ENCODE measurements at regions not wholly inside any gene's neighbourhood (a gene's known extent, or its start where the extent isn't known, plus 50 kb on each side); places are given as distances from the start of the nearest gene placed in this dataset.
"Not testable (repeated sequence)": the region's sequence is repeated elsewhere in the genome, so short reads cannot be mapped to it uniquely, and the experiment has no call there.

DNA sequence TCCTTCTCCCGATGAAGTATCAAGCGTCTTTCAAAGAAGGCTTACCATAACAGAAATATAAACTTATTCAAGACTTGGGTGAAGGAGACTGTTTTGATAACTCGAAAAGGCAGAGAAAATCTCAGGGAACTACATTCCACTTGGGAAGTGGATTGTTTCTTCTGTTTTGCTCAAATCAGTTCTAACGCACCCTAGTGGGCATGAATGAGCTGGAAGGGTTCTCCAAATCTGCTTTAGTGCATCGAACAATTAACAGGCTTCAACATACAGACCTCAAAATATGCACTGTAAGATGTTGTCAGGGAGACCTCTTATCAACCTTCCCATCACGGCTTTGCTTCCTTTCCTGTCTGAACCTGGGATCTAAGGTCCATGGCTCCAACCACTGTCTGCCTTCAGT is 392.5 kb downstream of the CD83 start:
- in situ Hi-C loops (cut with HindIII; ENCODE audit: low sequenced_read_pairs): no loop called here

DNA sequence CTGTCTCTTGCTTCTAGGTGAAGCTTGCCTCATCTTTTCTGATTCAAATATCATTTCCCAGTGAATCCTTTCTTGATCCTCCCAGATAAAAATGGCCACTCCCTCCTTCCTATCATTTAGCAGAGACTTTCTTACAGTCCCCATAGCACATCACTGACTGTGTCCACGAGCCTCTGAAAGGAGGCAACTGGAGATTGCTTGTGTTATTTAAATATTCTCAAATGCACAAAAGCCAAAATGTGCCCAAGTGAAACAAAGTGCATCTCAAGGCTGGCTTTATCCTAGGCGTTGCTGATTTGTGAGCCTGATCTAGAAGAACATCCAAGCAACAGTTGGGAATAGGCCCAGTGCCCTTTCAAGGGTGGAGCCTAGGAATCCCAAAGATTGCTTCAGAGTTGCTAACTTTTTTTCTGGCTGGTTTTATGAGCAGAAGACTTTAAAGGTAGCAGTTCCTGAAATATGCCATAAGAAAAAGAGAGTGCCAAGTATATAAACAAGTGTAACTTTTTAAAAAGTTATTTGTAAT is 393.6 kb downstream of the CD83 start:
- in situ Hi-C loops (cut with HindIII; ENCODE audit: low sequenced_read_pairs): no loop called here

DNA sequence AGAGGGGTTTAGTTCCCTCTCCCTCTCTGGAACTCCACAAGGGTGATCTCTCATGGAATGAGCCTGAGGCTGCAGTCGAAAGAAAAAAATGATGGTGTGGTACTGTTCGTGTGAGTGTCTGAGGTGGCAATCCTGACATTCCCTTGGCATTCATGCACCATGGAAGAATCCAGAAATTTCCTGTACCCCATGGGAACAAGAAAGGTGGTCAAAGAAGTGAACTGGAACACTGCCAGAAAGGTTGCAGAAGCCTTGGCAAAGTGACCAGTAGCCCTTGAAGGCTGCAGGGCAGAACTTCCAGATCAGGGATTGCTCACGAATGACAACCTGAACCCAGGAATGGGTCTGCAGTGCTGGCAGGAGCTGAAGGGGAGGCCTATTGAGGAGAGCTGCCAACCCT is 394.7 kb downstream of the CD83 start:
- in situ Hi-C loops (cut with HindIII; ENCODE audit: low sequenced_read_pairs): no loop called here

DNA sequence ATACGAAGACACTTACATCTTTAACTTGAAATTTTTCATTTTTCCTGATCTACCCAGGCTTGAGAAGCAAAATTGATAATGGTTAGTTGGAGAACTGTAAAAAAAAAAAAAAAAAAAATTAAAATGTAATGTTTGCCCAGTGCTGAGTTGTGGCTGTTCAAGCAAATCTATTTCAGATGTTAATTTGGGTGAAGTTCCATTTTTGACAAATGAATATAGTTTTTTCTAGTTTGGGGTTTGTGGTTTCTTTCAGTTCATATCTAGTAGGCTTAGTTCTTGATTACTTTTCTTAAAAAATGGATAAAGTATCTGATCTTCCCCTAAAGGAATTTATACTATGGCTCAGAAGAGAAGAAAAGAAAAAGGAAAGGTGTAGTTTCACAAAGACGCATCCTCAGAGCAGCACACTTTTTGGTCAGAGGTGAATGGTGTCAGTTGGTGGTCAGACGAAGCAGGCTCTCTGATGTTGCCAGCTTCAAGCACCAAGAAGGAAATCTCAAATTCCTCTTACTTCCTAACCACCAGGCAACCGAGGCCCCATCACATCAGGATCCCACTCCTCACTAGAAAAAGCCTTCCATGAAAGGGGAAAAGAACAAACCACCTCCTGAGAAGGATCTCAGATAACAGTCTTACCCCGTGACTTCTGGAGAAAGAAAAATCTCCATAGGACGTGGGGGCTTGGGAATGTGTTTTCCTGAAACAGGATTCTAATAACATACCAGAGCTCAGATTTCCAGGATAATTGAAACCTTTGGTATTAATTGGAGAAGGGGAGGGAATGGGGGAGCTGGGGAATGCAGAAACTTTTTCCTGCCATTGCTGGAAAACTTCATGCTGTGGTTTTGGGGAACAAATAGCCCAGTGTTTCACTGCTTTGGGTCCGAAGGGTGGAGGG is 396.2 kb downstream of the CD83 start:
- in situ Hi-C loops (cut with HindIII; ENCODE audit: low sequenced_read_pairs): no loop called here

DNA sequence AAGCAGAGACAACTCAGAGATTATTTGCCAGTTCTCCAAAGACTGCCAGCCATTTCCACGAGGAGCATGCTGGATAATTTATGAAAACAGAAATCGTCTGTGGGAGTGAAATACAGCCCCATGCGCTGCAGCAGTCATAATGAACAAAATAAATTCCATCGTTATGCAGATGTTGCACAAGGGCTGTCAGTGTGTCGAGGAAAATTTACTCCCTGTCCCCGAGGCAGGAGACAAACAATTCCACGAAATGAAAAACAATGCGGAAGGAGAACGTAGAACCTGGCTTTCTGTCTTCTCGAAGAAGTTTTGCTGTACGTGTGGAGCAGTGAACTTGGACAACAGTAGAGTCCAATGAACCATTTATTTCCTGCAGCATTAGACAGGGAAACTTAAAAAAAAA is 399.4 kb downstream of the CD83 start:
- in situ Hi-C loops (cut with HindIII; ENCODE audit: low sequenced_read_pairs): no loop called here

DNA sequence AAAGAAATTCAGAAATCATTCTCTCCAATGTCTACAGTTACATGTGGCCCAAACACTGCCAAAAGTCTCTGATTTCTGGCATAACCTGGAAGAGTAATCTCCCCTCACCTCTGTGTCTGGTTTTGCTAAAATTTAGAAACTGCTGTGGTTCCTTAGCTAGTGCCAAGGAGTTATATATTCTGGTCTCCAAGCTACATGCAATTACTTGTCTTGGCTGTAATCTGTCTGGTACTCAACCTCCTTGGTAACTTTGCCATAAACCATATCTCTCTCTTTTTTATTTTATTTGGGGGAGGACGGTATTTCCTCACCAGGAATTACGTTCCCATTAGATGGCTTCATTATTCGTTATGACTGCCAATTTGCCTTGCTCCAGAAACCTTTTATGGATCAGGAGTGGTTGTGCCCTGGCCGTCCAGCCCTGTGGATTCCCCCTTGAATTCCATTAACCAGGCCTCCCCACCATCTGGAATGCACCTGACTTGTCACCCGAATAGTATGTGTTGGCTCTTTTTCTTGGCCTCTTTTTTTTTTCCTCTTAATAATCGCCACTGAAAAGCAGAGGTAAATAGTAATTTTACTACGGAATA is 400.0 kb downstream of the CD83 start:
- in situ Hi-C loops (cut with HindIII; ENCODE audit: low sequenced_read_pairs): no loop called here

DNA sequence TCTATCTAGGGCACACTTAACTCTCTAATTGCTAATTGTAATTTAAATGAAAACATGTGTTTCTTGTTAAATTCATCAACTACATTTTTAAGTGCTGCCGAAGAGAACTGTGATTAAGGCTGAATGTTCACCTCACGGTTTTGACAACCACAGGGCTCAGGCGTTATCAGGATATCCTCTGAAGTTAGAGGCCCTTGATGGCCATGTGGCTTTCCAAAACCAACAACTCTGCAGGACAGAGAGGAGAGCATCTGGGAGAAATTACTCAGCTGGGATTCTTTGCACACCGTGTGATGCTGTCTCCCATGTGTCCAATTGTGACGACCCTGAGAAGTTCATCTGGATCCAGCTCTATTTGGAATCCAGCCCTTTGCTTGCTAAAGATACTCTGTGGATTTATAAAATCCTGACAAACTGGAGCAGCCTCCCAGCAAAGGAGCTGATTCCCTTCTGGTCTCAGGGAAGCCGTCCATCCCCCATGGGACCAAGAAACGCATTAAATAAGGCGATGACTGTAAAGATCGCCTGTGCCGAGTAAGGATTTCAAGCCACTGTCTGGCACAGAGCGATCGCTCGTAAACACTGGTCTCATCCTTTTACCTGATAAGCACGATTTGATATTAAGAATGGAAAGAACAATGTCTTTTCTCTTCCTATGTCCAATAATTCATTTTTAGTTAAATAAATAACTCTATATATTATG is 401.1 kb downstream of the CD83 start:
- in situ Hi-C loops (cut with HindIII; ENCODE audit: low sequenced_read_pairs): no loop called here

DNA sequence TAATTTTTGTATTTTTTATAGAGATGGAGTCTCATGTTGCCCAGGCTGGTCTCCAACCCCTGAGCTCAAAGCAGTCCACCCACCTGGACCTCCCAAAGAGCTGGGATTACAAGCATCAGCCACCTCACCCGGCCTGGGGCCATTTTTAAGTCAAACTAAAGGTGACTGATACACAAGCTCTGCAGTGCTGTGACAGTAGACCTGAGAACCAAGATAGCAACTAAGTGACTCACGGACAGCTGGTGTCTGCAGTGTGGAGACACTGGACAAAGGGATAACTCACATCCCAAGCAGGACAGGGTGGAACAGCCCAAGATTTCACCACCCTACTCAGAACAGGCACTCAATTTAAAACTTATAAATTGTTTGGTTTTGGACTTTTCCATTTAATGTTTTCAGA is 402.5 kb downstream of the CD83 start:
- in situ Hi-C loops (cut with HindIII; ENCODE audit: low sequenced_read_pairs): no loop called here

DNA sequence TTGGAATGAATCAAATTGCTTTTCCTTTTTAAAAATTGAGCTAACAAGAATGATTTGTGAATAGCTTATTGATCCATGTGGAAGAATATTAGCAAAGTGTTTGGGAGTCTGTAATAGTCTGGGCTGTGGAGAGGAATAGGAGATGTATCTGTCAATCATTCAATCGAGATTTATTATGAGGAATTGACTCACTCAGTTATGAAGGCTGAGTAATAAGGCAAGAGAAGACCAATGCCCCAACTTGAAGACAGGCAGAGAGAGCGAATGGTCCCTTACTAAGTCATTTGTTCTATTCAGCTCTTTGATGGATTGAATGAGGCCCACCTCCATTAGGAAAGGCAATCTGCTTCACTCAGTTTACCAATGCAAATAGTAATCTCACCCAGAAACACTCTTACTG is 403.0 kb downstream of the CD83 start:
- in situ Hi-C loops (cut with HindIII; ENCODE audit: low sequenced_read_pairs): no loop called here

DNA sequence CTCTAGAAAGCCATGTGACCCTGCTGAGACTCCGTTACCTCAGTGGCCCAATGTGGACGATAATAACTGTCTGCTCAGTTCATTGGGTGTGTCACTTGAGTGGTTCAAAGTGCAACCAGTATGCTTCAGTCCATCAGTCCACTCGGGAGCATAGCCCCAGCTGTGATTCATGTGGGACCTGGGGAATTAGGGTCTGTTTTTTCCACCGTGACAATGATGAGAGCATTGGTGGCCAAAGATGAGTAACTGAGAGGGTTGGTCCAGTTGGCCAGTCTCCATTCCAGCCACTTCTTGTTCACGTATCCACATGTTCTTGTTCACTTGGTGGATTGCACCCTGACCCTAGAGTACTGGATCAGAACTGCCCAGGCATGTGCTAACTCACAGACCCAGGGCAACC is 403.6 kb downstream of the CD83 start:
- in situ Hi-C loops (cut with HindIII; ENCODE audit: low sequenced_read_pairs): no loop called here

DNA sequence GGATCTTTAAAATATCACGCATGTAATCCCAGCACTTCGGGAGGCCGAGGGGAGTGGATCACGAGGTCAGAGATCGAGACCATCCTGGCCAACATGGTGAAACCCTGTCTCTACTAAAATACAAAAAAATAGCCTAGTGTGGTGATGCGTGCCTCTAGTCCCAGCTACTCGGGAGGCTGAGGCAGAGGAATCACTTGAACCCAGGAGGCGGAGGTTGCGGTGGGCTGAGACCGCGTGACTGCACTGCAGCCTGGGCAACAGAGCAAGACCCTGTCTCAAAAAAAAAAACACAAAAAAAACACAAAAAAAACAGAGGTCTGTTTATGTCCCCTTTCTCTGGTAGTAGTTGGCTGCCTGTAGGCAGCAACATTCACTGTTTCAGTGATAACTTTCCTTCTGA is 404.3 kb downstream of the CD83 start:
- in situ Hi-C loops (cut with HindIII; ENCODE audit: low sequenced_read_pairs): not testable (repeated sequence)

DNA sequence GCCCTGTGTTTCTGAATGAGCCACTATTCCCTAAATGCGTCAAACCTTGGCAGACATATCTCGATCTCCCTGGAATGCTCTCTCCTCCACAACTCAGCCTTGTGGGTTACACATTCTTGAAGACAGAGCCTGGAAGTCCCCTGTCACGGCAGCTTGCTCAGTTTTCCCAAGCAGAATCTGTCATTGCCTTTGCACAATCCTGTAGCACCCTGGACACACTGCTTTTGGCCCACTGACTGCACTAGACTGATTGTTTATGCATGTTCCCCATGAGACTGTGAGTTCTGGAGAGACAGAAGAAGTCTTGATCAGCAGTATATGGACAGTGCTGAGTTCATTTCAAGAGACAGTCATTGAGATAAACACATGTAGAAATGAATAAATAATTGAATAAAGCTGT is 406.7 kb downstream of the CD83 start:
- in situ Hi-C loops (cut with HindIII; ENCODE audit: low sequenced_read_pairs): no loop called here

DNA sequence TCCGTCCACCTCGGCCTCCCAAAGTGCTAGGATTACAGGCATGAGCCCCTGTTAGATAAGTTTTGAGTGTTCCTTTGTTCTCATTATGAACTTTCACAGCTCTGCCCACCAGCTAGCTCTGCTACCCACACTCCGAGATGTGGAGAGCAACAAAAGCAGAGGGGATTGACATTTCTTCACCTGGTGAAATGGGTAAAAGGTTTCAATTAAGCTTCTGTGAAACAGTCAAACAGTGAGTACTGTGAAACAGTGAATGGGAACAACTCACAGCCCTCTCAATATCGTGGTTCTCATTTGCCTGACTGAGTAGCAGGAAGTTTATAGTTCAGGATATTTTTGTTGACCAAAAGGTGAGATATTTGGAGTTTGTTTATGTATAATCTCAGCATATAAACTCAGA is 412.8 kb downstream of the CD83 start:
- in situ Hi-C loops (cut with HindIII; ENCODE audit: low sequenced_read_pairs): no loop called here

DNA sequence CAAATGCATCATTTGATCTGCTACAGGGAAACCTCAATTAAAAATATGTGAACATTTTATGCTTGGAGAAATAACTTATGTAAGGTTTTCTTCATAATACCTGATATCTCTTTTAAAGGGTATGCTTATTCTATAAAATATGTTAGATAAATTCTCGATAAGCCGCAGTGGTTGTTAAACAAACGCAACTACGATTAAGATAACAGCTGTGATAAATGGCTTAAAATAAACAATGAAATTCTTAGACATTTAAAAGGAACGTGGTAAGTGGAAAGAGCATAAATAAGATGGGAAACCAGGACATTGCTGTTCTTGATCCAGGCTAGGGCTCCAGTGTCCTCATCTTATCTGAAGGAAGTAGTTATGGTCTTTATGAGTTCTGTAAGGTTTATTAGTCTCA is 415.9 kb downstream of the CD83 start:
- in situ Hi-C loops (cut with HindIII; ENCODE audit: low sequenced_read_pairs): no loop called here

DNA sequence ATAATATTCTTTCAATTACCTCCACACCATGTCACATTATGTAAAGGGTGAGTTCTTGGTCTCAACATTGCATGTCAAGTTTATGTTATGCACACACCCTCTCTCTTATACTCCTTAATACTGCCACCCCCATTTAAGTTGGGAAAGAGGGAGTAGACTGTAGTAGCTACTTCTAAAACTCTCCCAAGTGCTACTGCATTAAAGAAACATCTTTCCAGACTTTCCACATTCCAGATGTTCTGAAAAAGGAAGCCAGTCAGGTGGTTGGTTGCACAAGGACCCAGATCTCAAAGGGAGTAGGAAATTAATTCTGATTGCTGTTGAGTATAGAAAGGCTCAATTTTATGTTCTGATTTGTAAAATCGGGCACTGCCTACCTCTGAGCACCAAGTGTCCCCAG is 419.5 kb downstream of the CD83 start:
- in situ Hi-C loops (cut with HindIII; ENCODE audit: low sequenced_read_pairs): no loop called here

DNA sequence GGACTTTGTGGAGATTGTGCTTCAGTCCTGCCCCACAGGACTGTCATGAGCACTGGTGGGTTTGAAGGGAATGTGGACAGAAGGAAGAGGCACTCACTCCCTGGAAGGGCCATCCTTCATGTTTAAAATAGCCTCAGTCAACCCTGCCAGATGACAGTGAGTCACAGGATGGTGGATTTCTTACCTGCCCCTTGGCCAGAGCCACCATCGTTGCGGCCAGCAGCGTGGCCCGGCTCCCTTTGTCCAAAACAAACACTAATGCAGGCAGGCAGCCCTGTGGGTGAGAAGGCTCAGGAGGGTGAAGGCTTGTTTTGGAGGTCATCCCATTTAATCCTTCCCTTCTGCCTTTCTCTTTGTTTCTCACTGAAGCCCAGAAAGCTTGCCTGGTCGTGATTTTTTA is 422.7 kb downstream of the CD83 start:
- in situ Hi-C loops (cut with HindIII; ENCODE audit: low sequenced_read_pairs): no loop called here

DNA sequence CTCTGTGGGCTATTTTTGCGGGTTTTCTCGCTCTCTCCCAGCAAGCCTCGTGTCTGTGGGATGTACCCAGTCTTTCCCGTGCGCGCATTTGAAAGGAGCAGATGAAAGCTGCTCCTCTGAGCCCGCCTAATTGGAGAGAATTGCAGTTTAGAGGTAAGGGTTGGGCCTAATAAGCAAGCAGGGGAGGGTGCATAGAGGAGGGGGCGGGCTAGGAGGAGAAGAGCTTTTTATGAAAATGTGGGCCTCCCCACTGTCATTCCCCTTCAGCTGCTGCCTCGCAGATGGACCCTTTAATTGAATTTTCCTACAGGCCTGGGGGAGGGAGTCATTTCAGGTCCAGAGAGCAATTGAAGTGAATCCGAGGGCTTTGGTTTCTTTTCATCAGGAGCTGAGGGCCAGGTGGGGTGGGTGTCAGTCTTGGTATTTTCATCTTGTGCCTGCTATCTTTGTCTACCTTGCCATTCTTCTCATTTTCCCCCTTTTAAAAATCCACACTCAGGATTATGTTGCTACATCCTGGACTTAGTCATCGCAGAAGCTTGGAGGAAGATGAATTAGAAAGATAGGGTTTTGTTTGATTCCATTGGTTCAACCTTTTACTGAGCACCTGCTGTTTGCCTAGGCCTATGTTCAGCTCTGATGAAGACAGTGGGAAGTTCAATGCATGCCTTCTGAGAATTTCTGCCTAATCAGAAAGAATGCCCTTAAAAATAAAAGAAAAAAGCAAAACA is 423.4 kb downstream of the CD83 start:
- in situ Hi-C loops (cut with HindIII; ENCODE audit: low sequenced_read_pairs): no loop called here

DNA sequence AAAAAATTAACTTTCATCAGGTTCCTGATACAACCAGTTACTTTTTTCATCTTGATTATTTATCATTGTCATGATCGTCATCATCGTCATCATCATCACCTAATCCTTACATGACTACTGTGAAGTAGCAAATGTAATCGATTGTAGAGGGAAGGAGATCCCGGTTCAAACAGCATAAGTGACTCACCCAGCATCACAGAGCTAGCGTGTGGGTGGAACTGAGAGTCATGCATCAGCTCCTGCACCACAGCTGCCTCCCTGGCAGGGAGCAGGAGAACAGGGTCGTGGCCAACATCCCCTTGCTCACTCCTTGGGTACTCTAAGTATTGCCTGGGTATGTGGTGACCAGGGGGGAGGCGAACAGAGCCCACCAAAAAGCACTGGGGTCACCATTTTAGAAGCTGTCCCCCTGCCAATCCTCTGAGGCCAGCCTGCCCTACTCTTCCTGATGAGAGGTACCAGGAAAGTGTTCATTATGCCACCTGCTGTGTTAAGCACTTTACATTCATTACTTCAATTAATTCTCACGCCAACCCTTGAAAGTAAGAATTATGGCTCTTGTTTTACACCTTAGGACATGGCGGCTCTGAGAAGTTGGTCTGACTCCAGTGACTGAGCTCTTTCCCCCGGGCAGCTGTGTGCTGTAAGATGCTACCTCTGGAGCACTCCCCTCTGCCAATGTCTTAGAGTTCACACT is 425.2 kb downstream of the CD83 start:
- in situ Hi-C loops (cut with HindIII; ENCODE audit: low sequenced_read_pairs): no loop called here

DNA sequence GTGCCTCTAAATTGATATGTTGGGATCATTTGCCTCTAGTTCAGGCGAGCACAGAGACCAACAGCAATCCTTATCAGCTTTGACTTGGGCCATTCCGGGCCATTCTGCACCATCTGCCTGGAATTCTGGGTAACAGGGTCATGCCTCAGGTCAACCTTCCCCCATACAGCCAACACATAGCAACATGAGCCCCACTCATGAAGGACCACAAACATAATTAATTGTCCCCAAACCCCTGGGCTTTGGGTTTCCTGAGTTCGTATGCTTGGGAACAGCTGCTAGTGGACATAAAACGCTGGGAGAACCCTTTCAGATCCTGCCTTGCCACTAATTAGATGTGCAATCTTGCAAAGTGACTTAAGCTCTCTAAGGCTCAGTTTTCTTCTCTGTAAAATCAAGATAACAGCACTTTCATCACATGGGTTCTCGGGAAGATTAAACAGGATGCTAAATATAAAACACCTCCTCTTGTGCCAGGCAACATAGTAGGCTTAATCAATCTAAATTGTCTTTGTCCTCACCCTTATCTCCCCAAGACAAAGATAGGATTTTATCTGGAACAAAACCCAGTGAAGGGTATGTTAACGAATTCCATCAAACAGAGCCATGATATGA is 426.5 kb downstream of the CD83 start:
- in situ Hi-C loops (cut with HindIII; ENCODE audit: low sequenced_read_pairs): no loop called here

DNA sequence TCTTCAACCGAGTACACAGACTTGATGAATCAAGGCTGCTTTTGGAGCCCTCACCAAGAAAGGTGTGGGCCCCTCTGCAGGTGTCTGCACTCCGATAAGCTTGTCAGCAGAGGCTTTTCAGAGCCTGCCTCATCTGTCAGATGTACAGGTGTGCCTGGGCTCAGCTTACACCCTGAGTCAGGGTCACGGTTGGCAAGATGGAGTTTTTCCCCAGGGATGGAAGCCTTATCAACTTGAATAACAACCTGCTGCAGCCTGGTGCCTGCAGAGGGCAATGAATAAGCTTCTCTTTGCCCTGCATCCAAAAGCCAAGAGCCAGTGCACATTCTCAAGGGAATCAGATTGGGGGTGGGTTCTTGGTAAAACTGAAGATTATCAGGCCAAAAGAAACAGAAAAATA is 427.1 kb downstream of the CD83 start:
- in situ Hi-C loops (cut with HindIII; ENCODE audit: low sequenced_read_pairs): no loop called here
